ENCODE measurements at regions not wholly inside any gene's neighbourhood (a gene's known extent, or its start where the extent isn't known, plus 50 kb on each side); places are given as distances from the start of the nearest gene placed in this dataset.

- H3K4me3 ChIP-seq (replicated peaks; ENCODE audit: low read depth, low read length), result no peak overlapping the region
- DNase-seq (ENCODE audit: extremely low read depth, low read depth), result no peak
- no peak for TF ChIP-seq CTCF (IDR thresholded peaks at IDR 0.05; ENCODE audit: low read depth, low read length, missing control alignments)
These were observed 159.8 kb upstream of the SYNDIG1 start for GRCh38 chr20:24309596-24309995.

DNA sequence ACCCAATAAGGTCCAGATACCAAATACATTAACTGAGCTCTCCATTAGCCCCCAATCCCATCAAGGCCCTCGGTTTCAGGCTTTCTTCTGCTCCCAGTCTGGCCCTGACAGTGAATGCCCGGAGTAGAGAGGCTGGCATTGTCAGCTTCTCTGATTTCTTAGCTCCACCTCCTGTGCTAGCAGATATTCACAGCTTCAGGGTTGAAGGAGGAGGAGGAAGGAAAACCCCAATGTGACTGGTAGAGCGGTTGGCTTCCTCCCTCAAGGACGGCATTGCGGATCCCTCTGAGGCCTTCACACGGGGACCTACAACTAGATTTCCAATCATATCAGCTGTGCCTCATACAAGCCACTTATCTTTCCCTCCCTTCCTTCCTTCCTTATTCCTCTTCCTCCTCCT lies 164.1 kb upstream of the SYNDIG1 start:
- TF ChIP-seq CTCF (IDR thresholded peaks at IDR 0.05; ENCODE audit: low read depth, low read length, missing control alignments), result no peak
- DNase-seq (ENCODE audit: extremely low read depth, low read depth), result no peak
- H3K4me3 ChIP-seq (replicated peaks; ENCODE audit: low read depth, low read length), result no peak overlapping the region

- DNase-seq (ENCODE audit: extremely low read depth, low read depth), result no peak
- no peak overlapping the region for H3K4me3 ChIP-seq (replicated peaks; ENCODE audit: low read depth, low read length)
- no peak for TF ChIP-seq CTCF (IDR thresholded peaks at IDR 0.05; ENCODE audit: low read depth, low read length, missing control alignments)
These were observed 165.1 kb upstream of the SYNDIG1 start for GRCh38 chr20:24304291-24304690.

- no peak overlapping the region for H3K4me3 ChIP-seq (replicated peaks; ENCODE audit: low read depth, low read length)
- TF ChIP-seq CTCF (IDR thresholded peaks at IDR 0.05; ENCODE audit: low read depth, low read length, missing control alignments), result no peak
- no peak for DNase-seq (ENCODE audit: extremely low read depth, low read depth)
These were observed 165.8 kb upstream of the SYNDIG1 start for GRCh38 chr20:24303393-24304170.

GRCh38 chr20:24297993-24298392 lies 171.4 kb upstream of the SYNDIG1 start:
- TF ChIP-seq CTCF (IDR thresholded peaks at IDR 0.05; ENCODE audit: low read depth, low read length, missing control alignments), result no peak
- no peak overlapping the region for H3K4me3 ChIP-seq (replicated peaks; ENCODE audit: low read depth, low read length)
- no peak for DNase-seq (ENCODE audit: extremely low read depth, low read depth)

DNA sequence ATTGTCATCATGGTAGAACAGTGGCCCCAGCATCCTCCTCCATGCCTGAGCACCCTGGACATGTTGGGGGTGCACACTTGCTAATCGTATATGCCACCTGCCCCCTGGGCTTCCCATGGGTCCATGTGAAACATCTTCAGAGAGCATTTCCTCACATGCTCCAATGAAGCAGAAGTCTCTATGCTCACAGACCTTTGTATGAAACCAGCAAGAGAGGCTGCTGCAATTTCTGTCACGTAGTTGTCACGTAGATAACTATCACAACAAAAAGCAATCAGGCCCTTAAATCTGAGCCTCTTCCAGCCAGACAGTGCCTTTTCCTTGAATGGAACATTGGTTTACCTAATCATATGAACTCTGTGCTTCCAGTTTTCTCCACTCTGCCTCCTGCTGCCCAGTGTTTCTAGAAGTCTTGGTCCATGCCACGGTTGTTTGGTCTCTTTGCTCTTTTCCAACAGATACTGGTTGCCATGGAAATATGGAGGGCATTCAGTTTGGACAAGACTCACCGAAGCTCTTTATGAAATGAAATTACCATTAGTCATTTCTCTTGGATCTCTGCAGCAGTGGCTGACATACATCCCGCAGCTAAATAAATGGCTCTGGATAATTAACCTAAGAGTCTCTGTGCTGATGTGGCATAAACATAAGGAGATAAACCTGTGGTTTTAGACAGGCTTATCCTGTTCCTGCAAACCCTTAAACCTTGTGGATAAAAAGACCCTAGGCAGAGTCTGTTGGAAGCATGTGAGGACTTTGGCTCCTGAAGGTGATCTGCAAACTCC lies 172.8 kb upstream of the SYNDIG1 start:
- DNase-seq (ENCODE audit: extremely low read depth, low read depth), result no peak

More for the DNA sequence above, 172.8 kb upstream of the SYNDIG1 start:
- no peak for TF ChIP-seq CTCF (IDR thresholded peaks at IDR 0.05; ENCODE audit: low read depth, low read length, missing control alignments)
- no peak overlapping the region for H3K4me3 ChIP-seq (replicated peaks; ENCODE audit: low read depth, low read length)
